Prostate gland (tissue), 2 donors: ENCODE measurements at regions not wholly inside any gene's neighbourhood (a gene's known extent, or its start where the extent isn't known, plus 50 kb on each side); places are given as distances from the start of the nearest gene placed in this dataset.

Source experiments
- CTCF ChIP-seq, 4 experiments: fragments of 200-600 bp in 2 of 4; fragments of 450-650 bp in 2 of 4; sonication (generic) in 2 of 4; IDR thresholded peaks; 1 replicate in 3 of 4; 2 replicates in 1 of 4; pipeline ENCODE4 v1.5.1; 2016 to 2019; ENCODE audit warnings: antibody characterized with exemption in 4 of 4, mild to moderate bottlenecking in 2 of 4, moderate library complexity in 2 of 4
- POLR2AphosphoS5 ChIP-seq: sonication (generic); formaldehyde crosslinking; IDR thresholded peaks from one replicate; pipeline ENCODE4 v1.6.1; 2017; ENCODE audit warnings: antibody characterized with exemption

- TF ChIP-seq POLR2AphosphoS5 (no peak), CTCF (IDR thresholded peaks at IDR 0.05) (no peak)
Observed at GRCh38 chr9:23887781-23888180, 61.7 kb upstream of the ELAVL2 start.
